ENCODE measurements at regions not wholly inside any gene's neighbourhood (a gene's known extent, or its start where the extent isn't known, plus 50 kb on each side); places are given as distances from the start of the nearest gene placed in this dataset.

- TF ChIP-seq, protein P1, sequence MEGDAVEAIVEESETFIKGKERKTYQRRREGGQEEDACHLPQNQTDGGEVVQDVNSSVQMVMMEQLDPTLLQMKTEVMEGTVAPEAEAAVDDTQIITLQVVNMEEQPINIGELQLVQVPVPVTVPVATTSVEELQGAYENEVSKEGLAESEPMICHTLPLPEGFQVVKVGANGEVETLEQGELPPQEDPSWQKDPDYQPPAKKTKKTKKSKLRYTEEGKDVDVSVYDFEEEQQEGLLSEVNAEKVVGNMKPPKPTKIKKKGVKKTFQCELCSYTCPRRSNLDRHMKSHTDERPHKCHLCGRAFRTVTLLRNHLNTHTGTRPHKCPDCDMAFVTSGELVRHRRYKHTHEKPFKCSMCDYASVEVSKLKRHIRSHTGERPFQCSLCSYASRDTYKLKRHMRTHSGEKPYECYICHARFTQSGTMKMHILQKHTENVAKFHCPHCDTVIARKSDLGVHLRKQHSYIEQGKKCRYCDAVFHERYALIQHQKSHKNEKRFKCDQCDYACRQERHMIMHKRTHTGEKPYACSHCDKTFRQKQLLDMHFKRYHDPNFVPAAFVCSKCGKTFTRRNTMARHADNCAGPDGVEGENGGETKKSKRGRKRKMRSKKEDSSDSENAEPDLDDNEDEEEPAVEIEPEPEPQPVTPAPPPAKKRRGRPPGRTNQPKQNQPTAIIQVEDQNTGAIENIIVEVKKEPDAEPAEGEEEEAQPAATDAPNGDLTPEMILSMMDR (IDR thresholded peaks at IDR 0.05; ENCODE audit: low read depth, low read length, poor library complexity, severe bottlenecking), result peak; percentile 92
- no peak for TF ChIP-seq EZH2phosphoT487 (IDR thresholded peaks at IDR 0.05; ENCODE audit: borderline replicate concordance, low read length)
Observed at GRCh38 chr6:97497713-97498331, 214.8 kb upstream of the MMS22L start.
